HepG2 (cell line): ENCODE measurements at regions not wholly inside any gene's neighbourhood (a gene's known extent, or its start where the extent isn't known, plus 50 kb on each side); places are given as distances from the start of the nearest gene placed in this dataset.

ENCODE experiments used
- ATAC-seq: fragments of 200-7000 bp; cut with Tn5 transposase; 3 replicates; pipeline ENCODE4 v1.9.1; 2020; ENCODE audit warnings: mild to moderate bottlenecking, moderate library complexity
- BruUV-seq: library from RNA; stranded (reverse); fragments of 400-500 nt; replicated peaks from 2 replicates; lab custom pipeline; 2021; lab: Mats Ljungman, UMichigan
- CTCF ChIA-PET: fragments of 300-600 bp; formaldehyde crosslinking; extraction: SDS; loops from one replicate; lab custom pipeline; 2021; ENCODE audit warnings: low total read pairs, inconsistent platforms, low intra/inter-chr PET ratio; lab: Yijun Ruan, JAX
- POLR2A ChIA-PET: fragments of 350-600 bp; sonication (Branson Sonifier 250); formaldehyde crosslinking; loops from one replicate; lab custom pipeline; 2020; ENCODE audit warnings: antibody characterized with exemption, inconsistent platforms; lab: Yijun Ruan, JAX
- DNase-seq: peaks from one replicate; pipeline ENCODE4 v3.0.0-alpha.2; 2015; ENCODE audit warnings: low spot score
- FAIRE-seq: peaks from 3 replicates; lab custom pipeline; 2011; peaks lifted over from hg19 to GRCh38; lab: Jason Lieb, UNC
- H2AFZ ChIP-seq: one replicate; pipeline ENCODE4 v1.6.1; 2011; ENCODE audit warnings: low read length, inconsistent platforms
- H3K27ac ChIP-seq: fragments of 300-600 bp; 3 replicates; pipeline ENCODE4 v1.8.0; 2011; ENCODE audit warnings: mixed run types, mild to moderate bottlenecking, mixed read lengths, low read length, inconsistent platforms; ENCODE audit not compliant: insufficient read depth; ENCODE audit errors: extremely low read length
- H3K27me3 ChIP-seq, 2 experiments: fragments of 200-600 bp in 1 of 2; 2 replicates in 1 of 2; 3 replicates in 1 of 2; pipeline versions ENCODE4 v1.6.0 to v1.8.0; 2011; ENCODE audit warnings: low read length in 2 of 2, mild to moderate bottlenecking in 2 of 2, moderate library complexity in 2 of 2, inconsistent platforms in 1 of 2; ENCODE audit not compliant: insufficient read depth in 2 of 2, control insufficient read depth in 1 of 2
- H3K36me3 ChIP-seq, 2 experiments: fragments of 200-600 bp in 1 of 2; replicated peaks in 1 of 2; 2 replicates in 1 of 2; 3 replicates in 1 of 2; pipeline versions ENCODE4 v1.5.1 to v1.8.0; 2011; ENCODE audit warnings: low read length in 2 of 2, inconsistent platforms in 1 of 2; ENCODE audit not compliant: insufficient read depth in 2 of 2, control insufficient read depth in 1 of 2
- H3K4me1 ChIP-seq: 2 replicates; pipeline ENCODE4 v1.5.1; 2012; ENCODE audit warnings: low read length, inconsistent platforms; ENCODE audit not compliant: insufficient read depth
- H3K4me2 ChIP-seq: 2 replicates; pipeline ENCODE4 v1.6.0; 2011; ENCODE audit warnings: low read depth, low read length, inconsistent platforms
- H3K4me3 ChIP-seq, 3 experiments: fragments of 200-600 bp in 1 of 3; sonication (generic), shearing (Covaris generic) in 1 of 3; replicated peaks in 1 of 3; 2 replicates each; pipeline ENCODE4 v1.5.1; 2011 to 2016; ENCODE audit warnings: low read length in 3 of 3, inconsistent platforms in 2 of 3, low read depth in 2 of 3, mild to moderate bottlenecking in 2 of 3, control low read depth in 1 of 3, mixed read lengths in 1 of 3; ENCODE audit not compliant: insufficient read depth in 1 of 3
- H3K79me2 ChIP-seq: one replicate; pipeline ENCODE4 v1.6.1; 2011; ENCODE audit warnings: low read length, inconsistent platforms; ENCODE audit not compliant: insufficient read depth
- H3K9ac ChIP-seq: 2 replicates; pipeline ENCODE4 v1.6.0; 2011; ENCODE audit warnings: mild to moderate bottlenecking, low read depth, low read length, inconsistent platforms; ENCODE audit not compliant: insufficient read depth
- H3K9me3 ChIP-seq: 2 replicates; pipeline ENCODE4 v1.5.1; 2012; ENCODE audit warnings: mild to moderate bottlenecking, low read length
- H4K20me1 ChIP-seq: 2 replicates; pipeline ENCODE4 v1.6.0; 2011; ENCODE audit warnings: inconsistent platforms, mild to moderate bottlenecking, low read length, moderate library complexity; ENCODE audit not compliant: insufficient read depth
- BCLAF1 ChIP-seq: fragments of 450-650 bp; IDR thresholded peaks from 2 replicates; pipeline ENCODE4 v1.6.1; 2017; ENCODE audit warnings: mild to moderate bottlenecking
- GABPB1 ChIP-seq: IDR thresholded peaks from 2 replicates; pipeline ENCODE4 v1.6.1; 2016; ENCODE audit warnings: mild to moderate bottlenecking, missing genetic modification reagents, moderate library complexity, missing compliant biosample characterization
- HMGA1 ChIP-seq: sonication (generic); formaldehyde crosslinking; conservative IDR thresholded peaks from 2 replicates; pipeline ENCODE4 v1.4.0; 2020; ENCODE audit warnings: missing genetic modification reagents
- IKZF1 ChIP-seq: fragments of 450-650 bp; IDR thresholded peaks from 2 replicates; pipeline ENCODE4 v1.7.1; 2016
- KDM5B ChIP-seq: sonication (generic); formaldehyde crosslinking; IDR thresholded peaks from 2 replicates; pipeline ENCODE4 v1.4.0; 2020; ENCODE audit warnings: missing genetic modification reagents, mild to moderate bottlenecking, borderline replicate concordance
- PPARG ChIP-seq: conservative IDR thresholded peaks from 2 replicates; pipeline ENCODE4 v1.6.1; 2016; ENCODE audit warnings: missing biosample characterization, missing genetic modification reagents
- SIN3A ChIP-seq: IDR thresholded peaks from 2 replicates; pipeline ENCODE4 v1.6.1; 2011; ENCODE audit warnings: low read depth, mild to moderate bottlenecking, control low read depth, low read length, borderline replicate concordance
- SMYD3 ChIP-seq: sonication (generic); formaldehyde crosslinking; IDR thresholded peaks from 2 replicates; pipeline ENCODE4 v1.8.1; 2023; ENCODE audit warnings: mild to moderate bottlenecking, missing genetic modification reagents
- TRIM24 ChIP-seq: sonication (generic); formaldehyde crosslinking; IDR thresholded peaks from 2 replicates; pipeline ENCODE4 v1.8.0; 2022; ENCODE audit warnings: mild to moderate bottlenecking, missing genetic modification reagents
- ZNF646 ChIP-seq: sonication (generic); formaldehyde crosslinking; IDR thresholded peaks from 2 replicates; pipeline ENCODE4 v1.9.0; 2021; ENCODE audit warnings: mild to moderate bottlenecking, missing genetic modification reagents
- ZNF672 ChIP-seq: sonication (generic); formaldehyde crosslinking; IDR thresholded peaks from 2 replicates; pipeline ENCODE4 v1.8.1; 2022; ENCODE audit warnings: missing genetic modification reagents
- ZNF782 ChIP-seq: sonication (generic); formaldehyde crosslinking; IDR thresholded peaks from 2 replicates; pipeline ENCODE4 v1.4.0; 2020; ENCODE audit warnings: missing genetic modification reagents, mild to moderate bottlenecking, borderline replicate concordance
- in situ Hi-C: cut with HindIII; loops from 2 replicates; pipeline ENCODE4 v1.10.0; 2017; ENCODE audit warnings: low pct_unique_long_range_greater_than_20kb; ENCODE audit not compliant: extremely low pct_ligation_motif_present
- intact Hi-C: fragments of 100-400 bp; cut with micrococcal nuclease; formaldehyde crosslinking; loops from one replicate; pipeline ENCODE4 v1.10.0; 2022; ENCODE audit not compliant: unreplicated experiment

- TF ChIP-seq ZNF672 (CRISPR knock-in tag) (no peak), KDM5B (no peak), BCLAF1 (no peak), HMGA1 (no peak)
These were observed 212.8 kb upstream of the NCKAP5 start (continued) for GRCh38 chr2:133780997-133781513.

GRCh38 chr2:133787207-133787606, 218.9 kb upstream of the NCKAP5 start:
- in situ Hi-C loops = no loop called here
- BruUV-seq = no TSS peak
- POLR2A ChIA-PET = no interaction called here

More at GRCh38 chr2:133787207-133787606, 218.9 kb upstream of the NCKAP5 start:
- Histone ChIP-seq H3K4me3 (no peak overlapping the region), H3K4me1 (peaks cover 6% of the 10 kb centered on the region), H3K27me3 (peaks cover 0 to 4% of the 10 kb centered on the region in 2 experiments; a peak in 1 of 5 replicates), H3K36me3 (no peaks in the 10 kb centered on the region), H2AFZ (no peak overlapping the region), H3K79me2 (no peaks in the 10 kb centered on the region), H3K27ac (no peak overlapping the region), H3K9ac (no peak overlapping the region), H4K20me1 (no peaks in the 10 kb centered on the region), H3K4me2 (no peak overlapping the region), H3K9me3 (no peaks in the 10 kb centered on the region)
- intact Hi-C loops = no loop called here
- CTCF ChIA-PET = no interaction called here
- DNase-seq (no peak), ATAC-seq (no peak), FAIRE-seq (no peak)
- TF ChIP-seq IKZF1 (no peak), ZNF782 (CRISPR knock-in tag) (no peak), SIN3A (no peak), TRIM24 (CRISPR knock-in tag) (no peak), PPARG (CRISPR knock-in tag) (no peak), ZNF646 (CRISPR knock-in tag) (no peak), GABPB1 (no peak), SMYD3 (CRISPR knock-in tag) (no peak)
